ENCODE measurements at regions not wholly inside any gene's neighbourhood (a gene's known extent, or its start where the extent isn't known, plus 50 kb on each side); places are given as distances from the start of the nearest gene placed in this dataset.
"Not testable (repeated sequence)": the region's sequence is repeated elsewhere in the genome, so short reads cannot be mapped to it uniquely, and the experiment has no call there.

DNA sequence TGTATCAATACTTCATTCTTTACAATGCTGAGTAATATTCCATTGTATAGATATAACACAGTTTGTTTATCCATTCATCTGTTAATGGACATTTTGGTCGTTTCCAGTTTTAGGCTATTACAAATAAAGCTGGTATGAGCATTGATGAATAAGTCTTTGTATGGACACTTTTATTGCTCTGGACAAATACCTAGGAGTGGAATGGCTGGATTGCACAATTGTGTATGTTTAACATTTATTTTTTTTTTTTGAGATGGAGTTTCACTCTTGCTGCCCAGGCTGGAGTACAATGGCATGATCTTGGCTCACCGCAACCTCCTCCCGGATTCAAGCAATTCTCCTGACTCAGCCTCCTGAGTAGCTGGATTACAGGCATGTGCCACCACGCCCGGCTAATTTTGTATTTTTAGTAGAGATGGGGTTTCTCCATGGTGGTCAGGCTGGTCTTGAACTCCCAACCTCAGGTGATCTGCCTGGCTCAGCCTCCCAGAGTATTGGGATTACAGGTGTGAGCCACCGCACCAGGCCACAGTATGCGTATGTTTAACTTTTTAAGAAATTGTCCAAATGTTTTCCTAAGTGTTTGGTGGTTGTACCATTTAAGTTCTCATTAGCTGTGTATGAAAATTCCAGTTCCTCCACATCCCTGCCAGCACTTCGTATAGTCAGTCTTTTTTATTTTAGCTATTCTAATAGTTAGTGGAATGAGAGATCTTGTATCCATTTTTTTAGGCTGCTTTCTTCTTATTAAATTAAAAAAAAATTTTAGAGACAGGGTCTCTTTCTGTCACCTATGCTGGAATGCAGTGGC, 194.9 kb upstream of the HAAO start:
- DNase-seq = no peak

DNA sequence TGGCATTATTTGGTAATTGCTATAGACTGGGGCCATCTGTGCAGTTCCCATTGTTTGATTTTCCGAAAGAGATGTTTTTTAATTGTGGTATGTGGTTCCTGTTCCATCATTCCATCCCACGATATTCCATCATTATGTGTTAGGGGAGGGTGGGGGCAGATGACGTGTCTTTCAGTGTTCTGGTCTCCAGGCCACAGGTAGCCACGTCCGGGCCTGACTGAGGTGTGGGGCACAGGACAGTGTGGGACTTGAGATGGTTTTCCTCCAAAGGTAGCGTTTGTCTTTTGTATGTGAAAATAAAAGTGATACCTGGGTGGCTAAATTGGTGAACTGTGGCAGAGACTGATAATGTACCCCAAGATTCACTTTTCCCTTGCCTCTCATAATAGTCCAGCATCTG, 192.2 kb upstream of the HAAO start:
- no peak for DNase-seq

GRCh38 chr2:42984081-42984480, 191.7 kb upstream of the HAAO start:
- no peak for DNase-seq

GRCh38 chr2:42980764-42981416, 188.5 kb upstream of the HAAO start:
- no peak for DNase-seq

- DNase-seq = no peak
Observed at GRCh38 chr2:42979870-42980763, 187.7 kb upstream of the HAAO start.

DNA sequence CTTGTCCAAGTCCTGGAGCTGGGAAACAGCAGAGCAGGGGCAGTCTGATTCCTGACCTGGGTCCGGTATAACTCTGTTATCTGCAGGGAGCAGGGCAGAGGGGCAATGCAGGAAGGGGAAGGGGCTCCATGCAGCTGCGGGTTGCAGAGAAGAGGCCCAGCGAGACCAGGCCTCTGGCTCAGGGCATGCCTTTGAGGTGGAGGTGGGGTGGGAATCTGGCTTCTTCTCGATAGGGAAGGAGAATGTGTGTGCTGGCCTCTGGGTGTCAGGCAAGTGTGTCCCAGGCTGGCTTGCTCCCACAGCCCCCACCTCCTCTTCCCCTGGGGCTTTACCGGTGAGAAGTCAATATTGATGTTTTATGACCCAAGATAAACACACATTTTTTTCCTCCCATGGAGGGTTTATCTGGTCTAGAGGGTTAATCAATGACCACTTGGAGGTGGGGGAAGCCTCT, 187.1 kb upstream of the HAAO start:
- no peak for DNase-seq

DNA sequence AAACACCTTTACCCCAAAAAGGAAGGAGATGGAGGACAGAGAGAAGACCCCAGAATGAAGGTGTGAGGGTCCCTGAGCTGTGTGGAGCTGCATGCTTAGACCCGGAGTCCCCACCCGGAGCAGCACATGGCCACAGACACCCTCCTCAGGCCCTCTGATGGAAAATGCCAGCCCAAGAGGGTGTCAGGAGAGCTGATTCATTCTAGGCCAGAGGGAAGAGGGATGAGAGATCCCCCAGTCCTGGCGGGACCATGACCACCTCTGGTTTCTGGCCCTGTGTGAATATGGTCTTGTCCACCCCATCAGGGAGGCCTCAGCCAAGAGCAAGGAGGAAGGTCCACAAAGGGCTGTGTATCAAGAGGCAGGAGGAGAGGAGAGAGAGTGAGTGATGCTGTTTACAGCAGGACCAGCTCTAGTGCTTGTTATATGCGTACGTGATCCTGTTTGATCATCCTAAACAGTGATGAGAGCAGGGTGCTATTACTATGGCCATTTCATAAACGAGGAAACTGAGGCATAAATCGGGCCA, 186.6 kb upstream of the HAAO start:
- DNase-seq = no peak

DNA sequence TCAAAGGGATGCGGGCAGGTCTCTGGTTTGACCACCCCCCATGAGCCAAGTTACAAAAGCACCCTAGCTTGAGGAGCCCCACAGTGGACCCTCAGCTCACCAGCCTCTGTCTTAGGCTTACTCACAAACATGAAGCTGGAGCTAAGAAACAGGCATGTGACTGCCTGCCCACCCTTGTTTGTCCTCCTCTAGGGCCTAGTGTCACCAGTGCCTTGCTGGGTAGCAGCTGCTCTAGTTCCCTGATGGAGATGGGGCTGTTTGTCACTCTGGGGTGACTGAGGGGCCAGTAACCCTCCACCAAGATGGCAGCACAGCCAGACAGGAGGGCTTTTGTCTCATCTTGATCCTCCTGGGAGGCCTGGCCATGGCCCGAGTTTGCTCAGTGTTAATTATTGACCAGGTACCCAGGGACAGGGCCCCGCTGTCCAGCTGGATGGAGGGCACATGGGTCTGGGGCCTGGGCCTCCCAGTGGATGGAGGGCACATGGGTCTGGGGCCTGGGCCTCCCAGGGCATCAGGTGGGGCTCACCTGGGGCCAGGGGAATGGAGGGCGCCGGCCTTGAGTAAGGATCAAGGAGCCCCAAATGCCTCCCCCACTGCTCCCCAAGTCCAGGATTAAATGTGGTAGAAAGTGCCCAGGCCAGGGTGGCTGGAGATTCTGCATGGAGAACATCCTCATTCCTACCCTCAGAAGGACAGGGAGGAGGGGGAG, 185.9 kb upstream of the HAAO start:
- DNase-seq = no peak

- no peak for DNase-seq
Observed at GRCh38 chr2:42977270-42978174, 185.1 kb upstream of the HAAO start.

DNA sequence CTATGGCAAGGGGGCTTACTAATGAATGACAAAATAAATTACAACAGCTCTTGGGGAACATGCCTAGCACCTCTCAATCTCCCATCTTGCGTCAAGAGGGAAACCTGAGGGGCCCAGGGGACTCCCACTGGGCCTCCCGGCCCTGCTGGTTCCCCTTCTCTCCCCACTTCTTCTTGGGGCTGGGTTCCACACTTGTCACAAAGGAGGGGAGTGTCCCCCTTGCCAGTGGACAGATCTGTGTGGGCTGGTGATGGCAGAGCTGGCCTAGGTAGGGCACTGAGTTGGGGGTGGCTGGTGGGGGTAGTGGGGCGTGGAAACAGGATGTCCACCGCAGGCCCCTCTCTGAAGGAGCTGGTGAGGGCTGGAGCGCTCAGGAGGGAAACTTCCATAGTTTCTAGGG, 184.0 kb upstream of the HAAO start:
- DNase-seq = no peak

- DNase-seq = peak; percentile 44 to 63
Observed at GRCh38 chr2:42974721-42975717, 182.6 kb upstream of the HAAO start.

GRCh38 chr2:42974169-42974720, 181.9 kb upstream of the HAAO start:
- no peak for DNase-seq

GRCh38 chr2:42973726-42974125, 181.3 kb upstream of the HAAO start:
- DNase-seq = no peak

DNA sequence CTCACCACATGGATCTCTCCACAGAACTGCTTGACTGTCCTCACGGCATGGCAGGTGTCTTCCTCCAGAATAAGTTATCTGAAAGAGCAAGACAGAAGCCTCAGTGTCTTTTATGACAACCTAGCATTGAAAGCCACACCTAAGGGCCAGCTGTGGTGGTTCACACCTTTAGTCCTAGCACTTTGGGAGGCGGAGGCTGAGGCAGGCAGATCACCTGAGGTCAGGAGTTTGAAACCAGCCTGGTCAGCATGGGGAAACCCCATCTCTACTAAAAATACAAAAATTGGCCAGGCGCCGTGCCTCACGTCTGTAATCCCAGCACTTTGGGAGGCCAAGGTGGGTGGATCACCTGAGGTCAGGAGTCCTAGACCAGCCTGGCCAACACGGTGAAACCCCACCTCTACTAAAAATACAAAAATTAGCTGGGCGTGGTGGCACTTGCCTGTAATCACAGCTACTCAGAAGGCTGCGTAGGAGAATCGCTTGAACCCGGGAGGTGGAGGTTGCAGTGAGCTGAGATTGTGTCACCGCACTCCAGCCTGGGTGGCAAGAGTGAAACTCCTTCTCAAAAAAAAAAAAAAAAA, 180.6 kb upstream of the HAAO start:
- not testable (repeated sequence) for DNase-seq

- DNase-seq = no peak
Observed at GRCh38 chr2:42971947-42972736, 179.8 kb upstream of the HAAO start.

DNA sequence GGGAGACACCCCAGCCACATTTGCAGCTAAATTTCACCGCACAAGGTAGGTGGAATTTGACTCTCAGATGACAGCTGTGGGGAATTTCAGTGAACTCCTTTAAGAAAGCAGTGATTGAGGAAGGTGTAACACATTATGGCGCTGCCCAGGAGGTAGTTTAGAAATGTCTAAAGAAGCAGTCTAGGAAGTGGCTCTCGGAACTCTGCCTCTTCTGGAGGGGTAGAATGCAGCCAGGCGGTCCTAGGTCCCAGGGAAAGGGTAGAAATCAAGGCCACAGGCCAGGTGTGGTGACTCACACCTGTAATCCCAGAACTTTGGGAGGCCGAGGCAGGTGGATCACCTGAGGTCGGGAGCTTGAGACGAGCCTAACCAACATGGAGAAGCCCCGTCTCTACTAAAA, 179.0 kb upstream of the HAAO start:
- DNase-seq = no peak

DNA sequence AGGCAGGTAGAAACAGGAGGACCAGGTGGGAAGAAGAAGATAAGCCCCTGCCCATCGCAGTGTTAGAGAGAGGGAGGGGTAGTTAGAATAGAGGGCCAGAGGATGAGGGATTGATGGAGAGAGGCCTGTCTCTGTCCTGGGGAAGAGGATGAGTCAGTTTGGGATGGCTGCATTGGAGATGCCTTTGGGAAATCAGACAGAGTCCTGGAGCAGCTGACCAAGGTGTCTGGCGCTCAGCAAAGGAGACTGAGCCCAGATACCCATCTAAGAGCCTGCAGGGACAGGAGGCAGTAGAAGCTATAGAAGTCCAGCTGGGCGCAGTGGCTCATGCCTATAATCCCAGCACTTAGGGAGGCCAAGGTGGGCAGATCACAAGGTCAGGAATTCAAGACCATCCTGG, 177.8 kb upstream of the HAAO start:
- DNase-seq = no peak
